AG08396 (cell line): ENCODE measurements at regions not wholly inside any gene's neighbourhood (a gene's known extent, or its start where the extent isn't known, plus 50 kb on each side); places are given as distances from the start of the nearest gene placed in this dataset.
A peak's percentile ranks its signal among the peaks of the same experiment; 100 is the strongest.
"Not testable (repeated sequence)": the region's sequence is repeated elsewhere in the genome, so short reads cannot be mapped to it uniquely, and the experiment has no call there.

Experiments used
- DNase-seq: peaks from one replicate; pipeline ENCODE4 v3.0.0; 2012; ENCODE audit warnings: low spot score, mixed read lengths

- no peak for DNase-seq
Observed at GRCh38 chr6:5898102-5898501, 108.6 kb downstream of the NRN1 start.

- no peak for DNase-seq
Observed at GRCh38 chr6:5896476-5897200, 110.1 kb downstream of the NRN1 start.

GRCh38 chr6:5894357-5894756 is 112.4 kb downstream of the NRN1 start:
- DNase-seq = no peak

GRCh38 chr6:5893295-5893694 is 113.4 kb downstream of the NRN1 start:
- DNase-seq = no peak

- DNase-seq = no peak
Observed at GRCh38 chr6:5892669-5893068, 114.1 kb downstream of the NRN1 start.

GRCh38 chr6:5878792-5879191 is 127.9 kb downstream of the NRN1 start:
- DNase-seq = no peak

GRCh38 chr6:5876076-5876475 is 130.6 kb downstream of the NRN1 start:
- no peak for DNase-seq

GRCh38 chr6:5873976-5874375 is 132.7 kb downstream of the NRN1 start:
- not testable (repeated sequence) for DNase-seq

GRCh38 chr6:5871296-5871695 is 135.4 kb downstream of the NRN1 start:
- DNase-seq = no peak

- no peak for DNase-seq
Observed at GRCh38 chr6:5869676-5870075, 137.0 kb downstream of the NRN1 start.

- DNase-seq = no peak
Observed at GRCh38 chr6:5869261-5869660, 137.5 kb downstream of the NRN1 start.

GRCh38 chr6:5866547-5867051 is 140.1 kb downstream of the NRN1 start:
- DNase-seq = peak; percentile 24

- DNase-seq = no peak
Observed at GRCh38 chr6:5865506-5866031, 141.2 kb downstream of the NRN1 start.

- DNase-seq = no peak
Observed at GRCh38 chr6:5860849-5861248, 145.9 kb downstream of the NRN1 start.

GRCh38 chr6:5855787-5856470 is 150.8 kb downstream of the NRN1 start:
- no peak for DNase-seq

GRCh38 chr6:5854899-5855298 is 151.8 kb downstream of the NRN1 start:
- DNase-seq = no peak

- peak; percentile 60 for DNase-seq
Observed at GRCh38 chr6:5851261-5851757, 155.4 kb downstream of the NRN1 start.

- no peak for DNase-seq
Observed at GRCh38 chr6:5850848-5851255, 155.9 kb downstream of the NRN1 start.

- DNase-seq = no peak
Observed at GRCh38 chr6:5846889-5847288, 159.8 kb downstream of the NRN1 start.

GRCh38 chr6:5846335-5846734 is 160.4 kb downstream of the NRN1 start:
- no peak for DNase-seq

GRCh38 chr6:5843078-5843477 is 163.6 kb downstream of the NRN1 start:
- DNase-seq = no peak

- no peak for DNase-seq
Observed at GRCh38 chr6:5840734-5841390, 165.9 kb downstream of the NRN1 start.
